Hepatic stellate cell (primary cell): ENCODE measurements at regions not wholly inside any gene's neighbourhood (a gene's known extent, or its start where the extent isn't known, plus 50 kb on each side); places are given as distances from the start of the nearest gene placed in this dataset.
A peak's percentile ranks its signal among the peaks of the same experiment; 100 is the strongest.
"Not testable (repeated sequence)": the region's sequence is repeated elsewhere in the genome, so short reads cannot be mapped to it uniquely, and the experiment has no call there.

Experiments used
- DNase-seq: peaks from one replicate; pipeline ENCODE4 v3.0.0; 2011; ENCODE audit warnings: low spot score

DNA sequence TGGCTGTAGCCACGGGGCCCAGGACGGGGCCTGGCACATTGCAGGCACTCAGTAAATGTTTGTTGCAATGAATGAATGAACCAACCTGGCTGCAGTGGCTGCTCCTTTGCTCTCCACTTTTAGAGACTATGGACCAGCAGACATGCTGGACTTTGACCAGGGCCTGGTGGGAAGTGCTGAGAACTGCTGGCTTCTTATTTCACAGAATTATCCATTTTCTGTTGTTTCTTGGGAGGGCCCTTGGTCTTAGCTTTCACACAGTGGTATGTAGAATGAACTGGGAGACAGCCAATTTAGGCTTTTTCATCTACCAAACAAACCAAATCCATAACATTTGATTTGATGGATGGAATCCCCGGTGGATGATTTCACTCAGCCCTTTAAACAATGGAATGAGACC lies 78.0 kb upstream of the LHFPL2 start:
- no peak for DNase-seq

DNA sequence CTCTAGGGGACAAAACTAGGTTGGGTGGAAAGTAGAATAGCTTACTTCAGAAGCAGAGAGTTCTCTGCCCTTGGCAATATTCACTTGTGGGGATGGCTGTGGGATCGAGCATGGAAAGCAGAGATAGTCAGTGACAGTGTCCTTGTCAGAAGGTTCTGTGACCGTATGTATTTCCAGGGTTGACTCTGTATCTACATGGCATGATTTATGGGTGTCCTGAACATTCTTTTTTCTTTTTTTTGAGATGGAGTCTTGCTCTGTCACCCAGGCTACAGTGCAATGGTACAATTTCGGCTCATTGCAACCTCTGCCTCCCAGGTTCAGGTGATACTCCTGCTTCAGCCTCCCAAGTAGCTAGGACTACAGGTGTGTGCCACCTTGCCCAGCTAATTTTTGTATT lies 77.4 kb upstream of the LHFPL2 start:
- DNase-seq: no peak

DNA sequence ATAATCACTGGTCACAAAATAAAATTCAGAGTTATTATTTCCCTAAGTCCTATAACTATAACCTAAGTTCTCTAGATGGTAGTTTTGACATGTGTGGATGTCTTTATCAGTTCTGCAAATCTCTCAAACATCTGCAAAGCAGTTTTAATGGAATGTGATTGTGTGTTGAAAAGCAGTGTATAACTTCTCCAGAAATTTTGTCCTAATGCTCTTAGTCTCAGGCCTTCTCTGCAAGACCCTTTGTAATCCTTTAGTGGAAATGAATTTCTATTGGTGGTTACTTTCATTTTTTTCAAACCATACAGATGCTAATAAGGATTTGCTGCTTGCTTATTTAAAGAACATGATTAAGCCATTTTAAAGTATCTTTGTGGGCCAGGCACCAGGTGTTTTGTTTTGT lies 75.5 kb upstream of the LHFPL2 start:
- no peak for DNase-seq

DNA sequence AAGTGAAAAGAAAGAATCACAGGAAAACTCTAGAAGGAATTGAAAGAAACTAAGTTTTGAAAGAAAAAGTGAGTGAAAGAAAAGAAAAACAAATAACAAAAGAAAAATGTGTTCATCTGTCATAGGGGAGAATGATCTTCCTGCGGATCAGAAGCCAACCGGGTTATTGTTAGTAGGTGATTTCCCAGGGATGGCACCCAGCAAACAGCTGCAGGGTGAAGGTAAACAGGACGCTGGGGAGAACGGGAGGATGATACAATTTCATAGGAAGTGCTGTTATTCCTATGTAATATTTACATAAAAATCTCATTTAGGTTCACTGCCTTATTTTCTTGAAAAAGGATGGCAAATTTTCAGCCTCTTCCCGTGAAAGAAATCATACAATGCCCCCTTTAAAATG lies 72.4 kb upstream of the LHFPL2 start:
- no peak for DNase-seq

DNA sequence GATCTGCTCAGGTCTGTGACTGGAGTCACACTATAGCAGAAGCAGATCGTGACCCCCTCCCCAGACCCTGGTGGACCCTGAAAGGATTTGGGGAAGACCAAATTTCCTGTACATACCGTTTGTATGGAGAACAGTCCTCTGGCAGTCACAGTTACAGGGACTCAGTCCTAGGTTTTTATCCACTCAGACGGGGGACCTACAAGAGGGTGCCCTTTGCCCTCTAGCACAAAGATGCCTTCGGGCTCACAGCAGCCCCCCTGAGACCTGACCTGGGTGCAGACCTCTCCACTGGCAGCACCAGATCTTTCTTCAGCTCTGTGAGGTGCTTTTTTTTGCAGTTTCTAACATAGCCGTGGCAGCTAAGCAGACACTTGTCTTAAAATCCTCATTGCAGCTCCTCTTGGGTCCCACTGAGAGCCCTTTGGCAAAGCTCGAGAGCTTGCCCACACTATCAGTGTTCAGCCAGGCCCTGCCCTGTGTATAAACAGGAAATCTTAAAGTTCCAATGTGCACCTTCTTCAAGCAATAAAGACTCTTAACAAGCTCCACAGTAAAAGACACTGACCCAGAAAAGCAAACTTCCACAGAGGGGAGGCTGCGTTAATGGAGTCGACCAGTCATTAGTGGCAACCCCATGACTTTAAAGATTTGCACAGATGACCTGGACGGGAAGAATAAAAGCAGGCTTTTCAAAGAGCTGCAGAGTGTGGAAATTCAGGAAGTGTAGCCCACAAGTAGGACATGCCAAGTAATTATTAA lies 71.8 kb upstream of the LHFPL2 start:
- no peak for DNase-seq

DNA sequence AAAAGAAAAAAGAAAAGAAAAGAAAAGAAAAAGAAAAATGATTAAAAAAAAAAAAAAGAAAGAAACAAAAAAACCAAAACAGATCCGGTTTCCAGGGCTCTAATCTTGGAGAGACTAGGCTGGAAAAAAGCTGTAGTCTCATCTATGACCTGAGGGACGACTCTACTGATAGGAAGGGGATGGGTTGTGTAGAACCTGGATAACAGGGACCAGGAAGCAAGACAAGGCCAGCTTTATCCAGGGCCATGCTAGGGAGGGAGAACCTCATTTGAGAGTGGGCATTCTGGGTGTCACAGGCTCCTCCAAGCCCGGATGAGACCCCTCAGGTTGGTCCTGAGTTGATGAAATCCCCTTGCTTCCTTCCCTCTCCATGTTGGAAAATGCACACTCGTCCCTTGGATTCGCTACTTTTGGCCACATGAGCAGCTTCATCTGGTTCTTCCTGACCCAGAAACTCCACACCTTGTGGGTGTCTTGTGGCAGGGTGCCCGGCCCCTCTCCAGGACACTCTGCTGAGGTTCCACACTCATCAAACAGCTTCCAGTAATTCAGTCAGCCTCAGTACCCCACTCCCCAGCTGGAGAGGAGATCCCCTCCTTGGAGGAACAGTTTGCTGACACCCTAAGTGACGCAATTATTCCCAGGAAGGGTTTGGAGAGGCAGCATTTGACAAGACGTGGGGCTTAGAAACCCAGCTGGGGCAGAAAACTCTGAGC lies 71.1 kb upstream of the LHFPL2 start:
- DNase-seq: no peak

DNA sequence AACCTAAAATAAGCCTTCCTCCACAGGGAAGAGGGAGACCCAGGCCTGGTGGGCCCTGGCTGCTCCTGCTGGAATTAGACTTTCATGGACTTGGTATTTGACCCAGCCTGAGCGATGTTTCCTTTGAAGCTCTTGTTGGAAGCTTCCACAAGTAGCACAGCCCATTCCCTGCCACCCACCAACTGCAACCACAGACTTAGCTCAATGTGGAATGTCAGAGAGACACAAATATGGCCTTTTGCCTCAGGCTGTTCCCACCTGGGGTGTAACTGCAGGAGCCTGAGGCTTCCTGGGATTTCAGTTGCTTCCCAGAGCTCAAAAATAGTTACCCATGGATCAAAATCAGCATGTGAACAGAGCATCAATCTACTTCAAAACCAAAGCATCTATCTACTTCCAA lies 70.3 kb upstream of the LHFPL2 start:
- no peak for DNase-seq

DNA sequence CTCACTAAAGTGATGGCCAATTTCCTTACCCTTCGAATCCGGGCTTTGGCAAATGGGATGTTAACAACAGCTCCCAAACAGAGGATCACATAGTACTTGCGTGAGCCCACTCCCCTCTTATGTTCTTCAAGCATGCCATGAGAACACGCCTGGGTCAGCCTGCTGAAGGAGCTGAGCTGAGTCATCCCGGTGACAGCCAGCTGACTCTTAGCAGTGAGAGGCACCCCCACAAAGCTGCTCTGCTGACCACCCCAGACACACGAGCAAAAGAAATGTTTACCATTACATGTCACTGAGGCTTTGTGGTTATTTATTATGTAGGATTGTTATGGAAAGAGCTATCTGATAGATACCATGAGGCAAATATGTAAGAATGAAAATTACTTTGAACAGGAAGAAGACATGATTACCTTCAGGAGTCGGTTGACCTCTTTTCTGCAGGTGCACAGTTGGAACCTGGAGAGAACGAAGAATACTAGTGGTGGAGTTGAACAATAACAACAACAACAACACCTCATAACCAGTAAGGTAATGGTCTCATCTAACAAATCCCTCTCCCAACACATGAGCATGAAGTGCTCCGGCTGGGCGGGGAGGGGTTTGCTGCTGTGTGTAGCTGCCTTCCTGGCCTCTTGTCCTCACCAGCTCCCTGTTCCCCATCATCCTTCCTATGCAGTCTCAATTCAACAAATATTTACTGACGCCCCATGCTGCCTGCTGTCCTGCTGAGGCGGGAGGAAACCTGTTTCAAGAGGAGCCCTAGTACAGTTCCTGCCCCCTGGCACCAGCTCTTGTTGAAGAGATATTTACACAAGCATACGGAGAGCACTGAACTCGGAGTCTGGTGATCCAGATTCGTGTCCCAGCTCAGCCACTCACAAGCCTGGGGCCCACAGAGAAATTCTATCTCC lies 69.4 kb upstream of the LHFPL2 start:
- DNase-seq: no peak

DNA sequence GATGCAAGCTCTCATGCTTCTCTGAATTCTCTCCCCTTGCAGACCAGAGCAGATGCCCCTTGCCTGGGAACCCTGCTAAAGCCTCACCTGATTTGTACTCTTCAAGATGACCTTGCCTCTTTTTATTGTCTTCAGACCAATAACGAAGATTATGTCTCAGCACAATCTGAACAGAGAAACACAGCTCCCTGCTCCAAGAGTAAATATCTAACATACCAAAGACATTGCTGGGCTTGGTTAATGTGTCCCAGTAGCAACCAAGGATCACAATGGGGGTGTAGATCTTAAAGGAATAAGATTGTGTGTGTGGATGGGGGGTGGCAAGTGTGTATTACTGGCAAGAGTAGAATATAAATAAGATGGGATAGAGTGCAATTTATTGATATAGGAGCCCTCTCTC lies 67.6 kb upstream of the LHFPL2 start:
- peak; percentile 48 for DNase-seq

DNA sequence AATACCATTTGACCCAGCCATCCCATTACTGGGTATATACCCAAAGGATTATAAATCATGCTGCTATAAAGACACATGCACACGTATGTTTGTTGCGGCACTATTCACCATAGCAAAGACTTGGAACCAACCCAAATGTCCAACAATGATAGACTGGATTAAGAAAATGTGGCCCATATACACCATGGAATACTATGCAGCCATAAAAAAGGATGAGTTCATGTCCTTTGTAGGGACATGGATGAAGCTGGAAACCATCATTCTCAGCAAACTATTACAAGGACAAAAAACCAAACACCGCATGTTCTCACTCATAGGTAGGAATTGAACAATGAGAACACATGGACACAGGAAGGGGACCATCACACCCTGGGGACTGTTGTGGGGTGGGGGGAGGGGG lies 66.8 kb upstream of the LHFPL2 start:
- DNase-seq: not testable (repeated sequence)

DNA sequence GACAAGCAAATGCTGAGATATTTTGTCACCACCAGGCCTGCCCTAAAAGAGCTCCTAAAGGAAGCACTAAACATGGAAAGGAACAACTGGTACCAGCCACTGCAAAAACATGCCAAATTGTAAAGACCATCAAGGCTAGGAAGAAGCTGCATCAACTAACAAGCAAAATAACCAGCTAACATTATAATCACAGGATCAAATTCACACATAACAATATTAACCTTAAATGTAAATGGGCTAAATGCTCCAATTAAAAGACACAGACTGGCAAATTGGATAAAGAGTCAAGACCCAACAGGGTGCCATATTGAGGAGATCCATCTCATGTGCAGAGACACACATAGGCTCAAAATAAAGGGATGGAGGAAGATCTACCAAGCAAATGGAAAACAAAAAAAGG lies 63.1 kb upstream of the LHFPL2 start:
- DNase-seq: not testable (repeated sequence)

DNA sequence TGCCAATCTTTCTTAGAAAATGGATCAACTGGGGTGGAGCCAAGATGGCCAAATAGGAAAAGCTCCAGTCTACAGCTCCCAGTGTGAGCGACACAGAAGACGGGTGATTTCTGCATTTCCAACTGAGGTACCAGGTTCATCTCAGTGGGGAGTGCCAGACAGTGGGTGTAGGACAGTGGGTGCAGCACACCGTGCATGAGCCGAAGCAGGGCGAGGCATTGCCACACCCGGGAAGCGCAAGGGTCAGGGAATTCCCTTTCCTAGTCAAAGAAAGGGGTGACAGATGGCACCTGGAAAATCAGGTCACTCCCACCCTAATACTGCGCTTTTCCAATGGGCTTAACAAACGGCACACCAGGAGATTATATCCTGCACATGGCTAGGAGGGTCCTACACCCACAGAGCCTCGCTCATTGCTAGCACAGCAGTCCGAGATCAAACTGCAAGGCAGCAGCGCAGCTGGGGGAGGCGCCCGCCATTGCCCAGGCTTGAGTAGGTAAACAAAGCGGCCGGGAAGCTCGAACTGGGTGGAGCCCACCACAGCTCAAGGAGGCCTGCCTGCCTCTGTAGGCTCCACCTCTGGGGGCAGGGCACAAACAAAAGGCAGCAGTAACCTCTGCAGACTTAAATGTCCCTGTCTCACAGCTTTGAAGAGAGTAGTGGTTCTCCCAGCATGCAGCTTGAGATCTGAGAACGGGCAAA lies 61.3 kb upstream of the LHFPL2 start:
- DNase-seq: not testable (repeated sequence)

DNA sequence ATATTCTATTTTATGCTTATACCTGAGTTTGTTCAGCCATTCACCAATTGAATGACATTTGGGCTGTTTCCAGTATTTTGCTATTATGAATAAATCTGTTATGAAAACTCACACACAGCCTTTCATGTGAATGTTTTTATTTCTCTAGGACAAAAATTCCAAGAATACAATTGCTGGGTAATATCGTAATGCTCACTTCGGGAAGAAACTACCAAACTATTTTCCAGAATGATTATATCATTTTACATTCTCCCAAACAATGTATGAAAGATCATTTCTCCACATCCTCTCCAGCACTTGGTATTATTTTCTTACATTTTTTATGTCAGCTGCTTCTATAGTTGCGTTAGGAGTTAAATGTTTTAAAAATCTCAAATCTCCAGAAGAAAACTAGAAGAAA lies 58.3 kb upstream of the LHFPL2 start:
- no peak for DNase-seq

DNA sequence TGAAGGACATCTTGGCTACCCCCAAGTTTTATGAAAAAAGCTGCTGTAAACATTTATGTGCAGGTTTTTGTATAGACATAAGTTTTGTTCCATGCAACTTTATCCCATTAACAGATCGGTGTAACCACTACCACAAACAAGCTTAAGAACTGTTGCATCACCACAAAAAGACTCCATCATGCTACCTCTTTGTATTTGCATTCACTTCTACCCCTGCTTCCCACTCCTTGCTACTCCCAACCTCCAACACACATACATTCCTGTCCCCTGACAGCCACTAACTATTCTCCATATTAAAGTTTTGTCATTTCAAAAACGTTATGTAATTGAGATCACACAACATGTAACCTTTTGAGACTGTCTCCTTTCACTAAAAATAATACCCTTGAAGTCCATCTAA lies 57.8 kb upstream of the LHFPL2 start:
- no peak for DNase-seq

DNA sequence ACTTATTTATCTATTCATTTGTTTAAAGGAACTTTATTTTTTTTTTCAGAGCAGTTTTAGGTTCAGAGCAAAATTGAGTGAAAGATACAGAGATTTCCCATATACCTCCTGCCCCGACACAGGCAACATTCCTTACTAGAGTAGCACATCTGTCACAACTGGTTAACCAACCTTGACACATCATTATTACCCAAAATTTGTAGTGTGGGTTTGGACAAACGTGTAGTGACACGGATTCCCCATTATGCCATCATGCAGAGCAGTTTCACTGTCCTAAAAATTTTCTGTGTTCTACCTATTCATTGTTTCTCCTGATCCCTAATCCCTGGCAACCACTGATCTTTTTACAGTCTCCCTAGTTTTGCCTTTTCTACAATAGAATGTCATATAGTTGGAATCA lies 57.3 kb upstream of the LHFPL2 start:
- no peak for DNase-seq

DNA sequence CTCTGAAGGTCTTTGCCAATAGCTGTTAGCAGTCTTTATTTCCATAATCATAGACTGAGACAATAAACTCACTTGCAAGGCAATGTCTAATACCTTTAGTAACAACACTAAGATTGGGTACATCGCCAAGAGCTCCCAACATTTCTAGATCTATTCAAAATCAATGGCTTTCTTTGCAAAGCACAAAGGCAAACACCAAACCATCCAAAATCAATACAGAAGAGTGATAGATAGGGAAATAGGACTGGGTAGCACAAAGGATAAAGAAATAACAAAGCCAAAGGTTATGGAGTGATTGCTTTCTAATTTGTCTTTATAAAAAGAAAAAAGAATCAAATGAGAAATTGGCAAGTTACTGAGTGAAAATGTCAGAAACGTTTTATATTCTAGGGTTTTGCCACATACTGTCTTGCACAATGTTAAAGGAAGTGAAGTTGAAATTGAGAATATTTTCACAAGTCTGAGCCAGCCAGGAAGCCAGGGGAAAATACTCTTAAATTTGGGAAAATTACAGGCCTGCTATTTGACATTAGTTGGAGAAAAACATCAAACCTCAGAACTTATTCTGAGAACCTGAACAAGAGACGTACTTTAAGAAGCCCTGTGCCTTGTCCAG lies 53.3 kb upstream of the LHFPL2 start:
- DNase-seq: no peak

DNA sequence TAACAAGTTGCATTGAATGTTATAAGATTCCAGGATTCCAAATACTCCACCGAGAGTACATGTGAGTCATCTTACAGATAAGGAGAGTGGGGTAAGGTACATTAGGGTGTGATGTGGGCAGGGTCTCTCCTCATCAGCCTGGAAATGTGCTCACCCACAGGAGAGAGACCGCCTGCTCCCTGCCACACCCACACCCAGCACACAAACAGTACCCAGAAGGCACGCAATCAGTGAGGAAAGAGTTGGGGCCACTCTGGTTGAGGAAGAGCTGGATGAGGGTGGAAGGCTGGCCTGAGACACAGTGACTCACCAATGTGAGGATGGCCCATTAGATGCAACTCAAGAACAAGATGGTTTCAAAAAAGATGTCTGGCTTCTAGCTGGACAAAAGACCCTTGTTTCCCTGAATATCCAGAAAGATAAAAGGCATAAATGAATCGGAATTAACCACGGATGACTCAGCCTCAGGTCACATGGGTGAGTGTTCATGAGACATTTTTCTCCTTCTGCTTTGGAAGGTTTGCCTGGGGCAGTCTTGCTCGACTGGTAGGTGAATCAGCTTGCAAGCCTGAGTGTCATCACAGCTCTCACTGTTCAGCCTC lies 51.1 kb upstream of the LHFPL2 start:
- DNase-seq: peak; percentile 37

DNA sequence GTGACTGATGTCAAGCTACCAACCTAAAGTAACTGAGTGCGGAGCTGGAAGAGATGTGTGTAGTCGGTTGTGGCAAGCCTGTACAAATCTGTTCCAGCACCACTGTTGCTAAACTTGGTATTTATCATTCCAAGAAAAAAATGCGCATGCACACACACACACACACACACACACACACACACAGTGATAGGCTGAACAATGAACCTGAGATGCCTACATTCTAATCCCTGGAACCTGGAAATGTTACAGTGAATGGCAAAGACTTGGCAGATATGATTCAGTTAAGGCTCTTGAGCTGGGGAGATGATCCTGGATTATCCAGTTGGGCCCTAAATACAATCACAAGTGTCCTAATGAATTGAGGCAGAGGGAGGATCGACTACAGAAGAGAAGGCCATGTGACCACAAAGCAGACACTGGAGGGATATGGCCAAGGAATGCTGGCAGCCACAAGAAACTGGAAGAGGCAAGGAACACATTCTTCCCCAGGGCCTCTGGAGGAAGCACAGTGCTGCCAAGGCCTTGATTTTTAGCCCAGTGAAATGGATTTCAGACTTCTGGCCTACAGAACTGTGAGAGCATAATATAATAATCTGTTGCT lies 49.7 kb upstream of the LHFPL2 start:
- DNase-seq: no peak
